GM23248 (cell line): ENCODE measurements at regions not wholly inside any gene's neighbourhood (a gene's known extent, or its start where the extent isn't known, plus 50 kb on each side); places are given as distances from the start of the nearest gene placed in this dataset.

ENCODE experiments used
- DNase-seq: peaks from one replicate; pipeline ENCODE4 v3.0.0-alpha.2; 2015
- H2AFZ ChIP-seq: fragments of 200-600 bp; sonication (generic); 2 replicates; pipeline ENCODE4 v1.6.1; 2016; ENCODE audit warnings: antibody characterized with exemption
- H3F3A ChIP-seq: fragments of 200-600 bp; sonication (generic); 2 replicates; pipeline ENCODE4 v1.6.1; 2016; ENCODE audit warnings: mild to moderate bottlenecking, antibody characterized with exemption, mixed run types; ENCODE audit not compliant: insufficient read depth
- H3K27ac ChIP-seq: fragments of 200-600 bp; sonication (generic); 2 replicates; pipeline ENCODE4 v1.5.1; 2016; ENCODE audit warnings: mild to moderate bottlenecking
- H3K27me3 ChIP-seq: fragments of 200-600 bp; sonication (generic); replicated peaks from 2 replicates; pipeline ENCODE4 v1.6.1; 2016; ENCODE audit warnings: mild to moderate bottlenecking; ENCODE audit not compliant: insufficient read depth
- H3K36me3 ChIP-seq: fragments of 200-600 bp; sonication (generic); 2 replicates; pipeline ENCODE4 v1.6.1; 2016; ENCODE audit warnings: low read depth, mild to moderate bottlenecking
- H3K4me1 ChIP-seq: fragments of 200-600 bp; sonication (generic); 2 replicates; pipeline ENCODE4 v1.6.1; 2016; ENCODE audit warnings: mild to moderate bottlenecking; ENCODE audit not compliant: insufficient read depth
- H3K4me2 ChIP-seq: fragments of 200-600 bp; sonication (generic); one replicate; pipeline ENCODE4 v1.6.1; 2016; ENCODE audit warnings: mild to moderate bottlenecking; ENCODE audit not compliant: unreplicated experiment
- H3K4me3 ChIP-seq: fragments of 200-600 bp; sonication (generic); 2 replicates; pipeline ENCODE4 v1.5.1; 2016; ENCODE audit warnings: mild to moderate bottlenecking
- H3K79me2 ChIP-seq: fragments of 200-600 bp; sonication (generic); 2 replicates; pipeline ENCODE4 v1.6.1; 2016; ENCODE audit warnings: mild to moderate bottlenecking; ENCODE audit not compliant: insufficient read depth
- H3K9ac ChIP-seq: fragments of 200-600 bp; sonication (generic); 2 replicates; pipeline ENCODE4 v1.6.1; 2016; ENCODE audit warnings: mild to moderate bottlenecking
- H3K9me2 ChIP-seq: fragments of 200-600 bp; sonication (generic); 2 replicates; pipeline ENCODE4 v1.6.1; 2016; ENCODE audit warnings: mixed run types, mild to moderate bottlenecking, moderate library complexity; ENCODE audit not compliant: insufficient read depth
- H3K9me3 ChIP-seq: fragments of 200-600 bp; sonication (generic); one replicate; pipeline ENCODE4 v1.6.1; 2017; ENCODE audit warnings: low read depth
- H4K20me1 ChIP-seq: fragments of 200-600 bp; sonication (generic); 2 replicates; pipeline ENCODE4 v1.6.0; 2016; ENCODE audit not compliant: insufficient read depth
- EZH2 ChIP-seq: fragments of 200-600 bp; sonication (generic); IDR thresholded peaks from 2 replicates; pipeline ENCODE4 v1.6.1; 2018; ENCODE audit warnings: antibody characterized with exemption, mild to moderate bottlenecking; ENCODE audit not compliant: insufficient read depth, poor library complexity, severe bottlenecking
- EZH2phosphoT487 ChIP-seq: fragments of 200-600 bp; sonication (generic); IDR thresholded peaks from 2 replicates; pipeline ENCODE4 v1.6.1; 2018; ENCODE audit warnings: antibody characterized with exemption, moderate library complexity, mild to moderate bottlenecking, low read depth; ENCODE audit not compliant: insufficient read depth
- WGBS, 2 experiments: methylation state at CpG; one replicate each; pipeline ENCODE4 v1.1.6; 2015 to 2017; ENCODE audit warnings: low lambda C conversion rate in 2 of 2, low coverage in 1 of 2; ENCODE audit errors: missing lambda C conversion rate in 2 of 2; 5-methylcytosine and 5-hydroxymethylcytosine counted together
- in situ Hi-C: fragments of 300-500 bp; cut with MboI; formaldehyde crosslinking; loops from 2 replicates; pipeline ENCODE4 v1.15.0; 2020

GRCh38 chr2:134173338-134174016 is 80.4 kb upstream of the MGAT5 start:
- no peaks in the 10 kb centered on the region for H3K9me2 ChIP-seq
- no peak overlapping the region for H3K9ac ChIP-seq
- H3K9me3 ChIP-seq = no peaks in the 10 kb centered on the region
- in situ Hi-C loops = no loop called here
- H3K4me3 ChIP-seq = no peak overlapping the region
- no peaks in the 10 kb centered on the region for H4K20me1 ChIP-seq
- H3K36me3 ChIP-seq = no peaks in the 10 kb centered on the region
- TF ChIP-seq EZH2phosphoT487 = no peak
- TF ChIP-seq EZH2 = no peak
- no peak overlapping the region for H3K4me2 ChIP-seq
- DNase-seq = no peak
- H3K4me1 ChIP-seq = peaks cover 15% of the 10 kb centered on the region
- peaks cover 23% of the 10 kb centered on the region for H3K79me2 ChIP-seq
- no peak overlapping the region for H2AFZ ChIP-seq
- 53 to 60% methylated on average over 14 of the region's 14 CpGs for WGBS, 2 experiments
- no peaks in the 10 kb centered on the region for H3K27me3 ChIP-seq
- H3F3A ChIP-seq = peaks cover 7% of the 10 kb centered on the region; the same call in 1 of the 2 replicates
- no peak overlapping the region for H3K27ac ChIP-seq

DNA sequence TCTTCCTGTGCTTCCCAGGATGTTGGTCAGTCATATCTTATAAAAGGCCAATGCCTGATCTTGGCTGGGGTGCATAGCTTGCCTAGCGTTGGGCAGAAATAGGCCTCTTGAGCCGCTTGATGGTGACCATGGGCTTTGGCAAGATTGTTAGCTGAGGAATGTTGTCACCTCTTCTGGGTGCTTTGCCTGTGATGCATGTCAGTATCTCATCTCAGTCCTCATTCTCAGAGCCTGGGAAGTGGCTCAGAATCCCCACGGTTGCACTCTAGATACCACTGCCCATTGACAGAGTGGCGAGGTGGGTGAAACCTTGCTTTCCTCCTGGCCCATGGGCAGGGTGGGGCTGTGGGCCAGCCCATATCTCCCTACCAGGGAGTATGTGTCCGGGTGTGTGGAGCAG is 79.2 kb upstream of the MGAT5 start:
- no peak overlapping the region for H3K4me3 ChIP-seq
- no peak overlapping the region for H3K27ac ChIP-seq
- H3K36me3 ChIP-seq = no peaks in the 10 kb centered on the region
- no peak overlapping the region for H3K9ac ChIP-seq
- H3K9me2 ChIP-seq = no peaks in the 10 kb centered on the region
- no peak overlapping the region for H2AFZ ChIP-seq
- TF ChIP-seq EZH2 (no peak), EZH2phosphoT487 (no peak)
- H3K27me3 ChIP-seq = no peaks in the 10 kb centered on the region
- no peak for DNase-seq
- H3K4me2 ChIP-seq = no peak overlapping the region
- H3K9me3 ChIP-seq = no peaks in the 10 kb centered on the region
- no peaks in the 10 kb centered on the region for H4K20me1 ChIP-seq
- H3K4me1 ChIP-seq = peaks cover 16% of the 10 kb centered on the region
- in situ Hi-C loops = no loop called here
- H3K79me2 ChIP-seq = peaks cover 25% of the 10 kb centered on the region; the same call in 1 of the 2 replicates
- 94 to 97% methylated on average over 5 of the region's 5 CpGs for WGBS, 2 experiments
- peaks cover 7% of the 10 kb centered on the region; the same call in 1 of the 2 replicates for H3F3A ChIP-seq

GRCh38 chr2:134175834-134176233 is 78.0 kb upstream of the MGAT5 start:
- no peaks in the 10 kb centered on the region for H4K20me1 ChIP-seq
- H3K4me1 ChIP-seq = peaks cover 16% of the 10 kb centered on the region
- no peaks in the 10 kb centered on the region for H3K27me3 ChIP-seq
- TF ChIP-seq EZH2phosphoT487 = no peak
- no peak for TF ChIP-seq EZH2
- no peak for DNase-seq
- no peaks in the 10 kb centered on the region for H3K9me2 ChIP-seq
- H3F3A ChIP-seq = peaks cover 7% of the 10 kb centered on the region; the same call in 1 of the 2 replicates
- H3K9ac ChIP-seq = no peak overlapping the region
- H3K27ac ChIP-seq = no peak overlapping the region
- no peak overlapping the region for H2AFZ ChIP-seq
- 86 to 100% methylated on average over 1 of the region's 1 CpG for WGBS, 2 experiments
- in situ Hi-C loops = no loop called here
- H3K36me3 ChIP-seq = no peaks in the 10 kb centered on the region
- H3K79me2 ChIP-seq = peaks cover 28% of the 10 kb centered on the region; the same call in 1 of the 2 replicates
- H3K4me3 ChIP-seq = no peak overlapping the region
- H3K4me2 ChIP-seq = no peak overlapping the region
- no peaks in the 10 kb centered on the region for H3K9me3 ChIP-seq

- no peaks in the 10 kb centered on the region for H4K20me1 ChIP-seq
- peaks cover 7% of the 10 kb centered on the region; the same call in 1 of the 2 replicates for H3F3A ChIP-seq
- H3K27me3 ChIP-seq = no peaks in the 10 kb centered on the region
- peak overlapping the region; percentile 22; the same call in 1 of the 2 replicates for H3K4me3 ChIP-seq
- in situ Hi-C loops = no loop called here
- H2AFZ ChIP-seq = peak overlapping the region; percentile 22; the same call in 1 of the 2 replicates
- 82 to 86% methylated on average over 13 of the region's 13 CpGs for WGBS, 2 experiments
- no peaks in the 10 kb centered on the region for H3K36me3 ChIP-seq
- H3K9me3 ChIP-seq = no peaks in the 10 kb centered on the region
- peak overlapping the region; percentile 53 for H3K4me2 ChIP-seq
- peak; percentile 17 for DNase-seq
- peak overlapping the region; percentile 24; the same call in 1 of the 2 replicates for H3K9ac ChIP-seq
- H3K79me2 ChIP-seq = peaks cover 31% of the 10 kb centered on the region; the same call in 1 of the 2 replicates
- H3K4me1 ChIP-seq = peaks cover 16% of the 10 kb centered on the region
- H3K27ac ChIP-seq = peak overlapping the region; percentile 42
- TF ChIP-seq EZH2phosphoT487 (no peak), EZH2 (no peak)
- no peaks in the 10 kb centered on the region for H3K9me2 ChIP-seq
These were observed 76.4 kb upstream of the MGAT5 start for GRCh38 chr2:134177351-134177931.
